ENCODE measurements at regions not wholly inside any gene's neighbourhood (a gene's known extent, or its start where the extent isn't known, plus 50 kb on each side); places are given as distances from the start of the nearest gene placed in this dataset.

DNA sequence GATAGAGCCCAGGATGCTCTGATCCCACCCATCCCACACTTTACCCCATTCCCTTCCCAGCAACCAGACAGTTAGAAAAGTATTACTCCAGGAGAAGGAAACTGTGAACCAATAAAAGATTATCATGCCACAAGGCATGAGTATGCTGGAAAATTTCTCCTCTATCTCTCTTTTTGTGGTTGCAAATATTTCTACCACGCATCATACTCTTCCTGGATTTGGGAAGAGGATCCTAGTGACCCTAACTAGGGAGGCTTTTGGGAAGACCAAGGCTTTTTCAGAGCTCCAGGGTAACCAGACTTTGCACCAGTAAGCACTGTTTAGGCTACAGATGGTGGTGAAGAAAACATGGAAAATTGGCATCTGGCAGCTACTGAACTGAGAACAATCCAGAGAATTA, 257.6 kb upstream of the CLNK start:
- TF ChIP-seq, protein P1, sequence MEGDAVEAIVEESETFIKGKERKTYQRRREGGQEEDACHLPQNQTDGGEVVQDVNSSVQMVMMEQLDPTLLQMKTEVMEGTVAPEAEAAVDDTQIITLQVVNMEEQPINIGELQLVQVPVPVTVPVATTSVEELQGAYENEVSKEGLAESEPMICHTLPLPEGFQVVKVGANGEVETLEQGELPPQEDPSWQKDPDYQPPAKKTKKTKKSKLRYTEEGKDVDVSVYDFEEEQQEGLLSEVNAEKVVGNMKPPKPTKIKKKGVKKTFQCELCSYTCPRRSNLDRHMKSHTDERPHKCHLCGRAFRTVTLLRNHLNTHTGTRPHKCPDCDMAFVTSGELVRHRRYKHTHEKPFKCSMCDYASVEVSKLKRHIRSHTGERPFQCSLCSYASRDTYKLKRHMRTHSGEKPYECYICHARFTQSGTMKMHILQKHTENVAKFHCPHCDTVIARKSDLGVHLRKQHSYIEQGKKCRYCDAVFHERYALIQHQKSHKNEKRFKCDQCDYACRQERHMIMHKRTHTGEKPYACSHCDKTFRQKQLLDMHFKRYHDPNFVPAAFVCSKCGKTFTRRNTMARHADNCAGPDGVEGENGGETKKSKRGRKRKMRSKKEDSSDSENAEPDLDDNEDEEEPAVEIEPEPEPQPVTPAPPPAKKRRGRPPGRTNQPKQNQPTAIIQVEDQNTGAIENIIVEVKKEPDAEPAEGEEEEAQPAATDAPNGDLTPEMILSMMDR (IDR thresholded peaks at IDR 0.05): no peak
- no peak for ATAC-seq (ENCODE audit: low FRiP score)

DNA sequence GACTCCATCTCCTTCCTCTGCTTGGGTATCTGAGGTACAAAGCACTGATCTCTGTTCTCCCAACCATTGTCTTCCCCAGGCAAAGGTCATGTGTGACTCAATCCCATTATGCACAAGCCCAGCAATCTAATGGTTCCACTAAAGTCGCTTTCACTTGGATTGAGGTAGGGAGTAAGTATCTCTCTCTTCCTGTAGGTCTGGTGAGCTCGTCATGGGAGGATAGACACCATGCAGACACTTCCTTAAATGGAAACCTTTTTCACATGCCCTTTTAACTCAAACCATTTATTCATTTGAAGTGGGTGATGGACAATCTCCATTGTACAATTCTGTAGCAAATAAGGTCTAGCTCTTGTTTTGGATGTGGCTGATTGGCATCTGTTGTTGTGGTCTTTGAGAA, 245.2 kb upstream of the CLNK start:
- ATAC-seq (ENCODE audit: low FRiP score) (no peak), DNase-seq (ENCODE audit: low spot score) (no peak)
- TF ChIP-seq, protein P1 (IDR thresholded peaks at IDR 0.05): no peak

More for the DNA sequence above, 257.6 kb upstream of the CLNK start:
- DNase-seq (ENCODE audit: low spot score): no peak

DNA sequence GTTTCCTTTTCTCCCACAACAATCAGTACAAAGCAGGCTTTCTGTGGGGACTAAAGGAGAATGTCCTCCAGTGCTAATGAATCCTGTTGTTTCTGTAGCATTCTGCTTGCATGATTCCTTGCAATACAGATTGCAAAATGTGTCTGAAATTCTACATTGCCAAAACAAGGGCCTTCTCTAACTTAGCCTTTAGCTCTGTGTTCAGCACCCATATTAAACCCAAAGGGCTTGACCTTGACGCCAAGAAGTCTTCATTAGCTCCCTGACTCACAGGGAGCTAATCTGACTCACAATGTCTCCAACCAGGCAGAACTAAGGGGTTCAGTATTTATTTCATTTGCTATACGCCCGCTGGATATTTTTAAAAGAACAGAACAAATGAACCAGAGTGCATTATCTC, 241.4 kb upstream of the CLNK start:
- ATAC-seq (ENCODE audit: low FRiP score) (no peak), DNase-seq (ENCODE audit: low spot score) (no peak)

DNA sequence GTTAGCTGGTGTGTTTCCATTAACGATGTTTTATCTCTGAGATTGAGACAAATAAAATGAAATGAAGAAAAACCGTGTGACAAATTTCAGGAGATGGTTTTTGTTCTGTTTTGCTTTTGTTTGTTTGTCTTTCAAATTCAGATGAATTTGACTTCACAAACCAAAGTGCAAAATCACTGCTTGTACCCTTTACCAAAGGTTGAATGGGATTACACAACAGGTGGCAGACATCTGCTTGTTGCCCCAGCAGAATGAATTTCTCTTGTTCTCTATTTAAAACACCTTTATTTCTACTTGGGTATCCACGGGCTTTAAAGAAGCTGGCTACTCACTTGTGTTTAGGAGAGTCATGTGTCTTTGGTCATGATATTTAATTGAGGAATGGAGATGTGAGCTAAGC, 239.7 kb upstream of the CLNK start:
- ATAC-seq (ENCODE audit: low FRiP score) (no peak), DNase-seq (ENCODE audit: low spot score) (no peak)
- TF ChIP-seq, protein P1 (IDR thresholded peaks at IDR 0.05): no peak

More for the DNA sequence above, 241.4 kb upstream of the CLNK start:
- TF ChIP-seq, protein P1 (IDR thresholded peaks at IDR 0.05): no peak

DNA sequence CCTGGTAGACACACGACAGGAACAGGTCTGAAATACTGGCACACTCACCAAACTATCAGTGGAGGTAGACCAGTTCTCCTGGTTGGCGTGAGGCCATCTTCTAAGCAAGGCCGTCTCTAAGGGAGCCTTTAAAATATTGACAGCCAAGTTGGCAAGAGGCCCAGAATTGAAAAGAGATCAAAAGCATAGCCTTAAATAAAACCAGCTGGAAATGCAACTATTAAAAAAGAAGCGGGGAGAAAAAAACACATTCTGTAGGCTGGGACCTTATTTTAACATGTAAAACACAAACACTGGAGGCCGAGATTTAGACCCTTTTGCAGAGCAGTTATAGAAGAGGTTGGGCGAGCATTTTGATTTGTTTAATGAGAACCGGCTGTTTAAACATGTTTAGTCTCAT, 233.0 kb upstream of the CLNK start:
- ATAC-seq (ENCODE audit: low FRiP score) (no peak), DNase-seq (ENCODE audit: low spot score) (no peak)
- TF ChIP-seq, protein P1 (IDR thresholded peaks at IDR 0.05): no peak

DNA sequence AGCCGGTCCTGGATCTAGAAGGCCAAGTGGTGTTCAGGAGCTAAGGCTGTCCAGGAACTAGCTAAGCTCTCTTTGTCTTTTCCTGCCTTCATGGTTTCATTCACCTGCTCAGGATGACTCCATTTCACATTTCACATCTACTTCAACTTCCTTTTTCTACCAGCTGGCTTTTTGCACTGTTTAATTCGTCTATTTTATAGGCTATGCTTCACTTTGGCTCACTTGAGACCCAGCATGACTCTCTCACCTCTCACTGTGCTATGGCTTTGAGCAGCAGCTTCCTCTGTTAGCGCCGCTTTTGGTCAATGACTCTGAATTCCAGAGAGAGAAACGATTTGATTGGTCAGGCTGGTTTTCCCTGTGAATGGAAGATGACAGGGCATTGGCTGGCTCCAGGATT, 213.5 kb upstream of the CLNK start:
- TF ChIP-seq, protein P1 (IDR thresholded peaks at IDR 0.05): no peak
- DNase-seq (ENCODE audit: low spot score) (no peak), ATAC-seq (ENCODE audit: low FRiP score) (no peak)

DNA sequence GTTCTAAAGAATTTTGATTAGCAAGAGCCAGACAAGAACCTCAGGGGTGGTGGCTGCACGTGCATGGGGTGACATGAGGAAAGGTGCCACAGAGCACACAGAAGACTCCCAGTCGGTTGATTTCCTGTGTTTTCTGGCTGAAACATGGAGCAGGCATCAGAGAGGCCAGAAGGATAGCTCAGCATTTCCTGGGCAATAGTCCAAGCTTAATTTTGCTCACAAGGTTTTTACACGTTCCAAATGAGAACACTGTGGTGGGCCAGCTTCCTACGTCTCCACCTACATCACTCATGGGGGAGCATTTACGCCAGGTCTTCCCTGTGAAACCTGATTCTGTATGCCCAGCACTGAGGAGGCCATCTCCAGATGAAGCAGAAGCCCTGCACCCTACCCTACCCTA, 212.5 kb upstream of the CLNK start:
- no peak for ATAC-seq (ENCODE audit: low FRiP score)
- no peak for DNase-seq (ENCODE audit: low spot score)
- TF ChIP-seq, protein P1 (IDR thresholded peaks at IDR 0.05): no peak
